ENCODE measurements at regions not wholly inside any gene's neighbourhood (a gene's known extent, or its start where the extent isn't known, plus 50 kb on each side); places are given as distances from the start of the nearest gene placed in this dataset.

DNA sequence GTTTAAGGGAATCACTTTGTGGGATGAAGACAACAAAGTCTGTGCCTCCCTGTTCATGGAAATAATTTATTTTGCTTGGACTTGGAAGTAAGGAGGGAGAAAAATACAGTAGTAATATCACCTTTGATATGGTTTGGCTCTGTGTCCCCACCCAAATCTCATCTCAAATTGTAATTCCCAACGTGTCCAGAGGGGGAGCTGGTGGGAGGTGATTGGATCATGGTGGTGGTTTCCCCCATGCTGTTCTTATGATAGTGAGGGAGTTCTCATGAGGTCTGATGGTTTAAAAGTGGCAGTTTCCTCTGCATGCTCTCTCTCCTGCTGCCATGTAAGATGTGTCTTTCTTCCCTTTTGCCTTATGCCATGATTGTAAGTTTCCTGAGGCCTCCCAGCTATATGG, 460.7 kb downstream of the NOVA1 start:
- no peak for DNase-seq (ENCODE audit: extremely low spot score)
- TF ChIP-seq, protein P1, sequence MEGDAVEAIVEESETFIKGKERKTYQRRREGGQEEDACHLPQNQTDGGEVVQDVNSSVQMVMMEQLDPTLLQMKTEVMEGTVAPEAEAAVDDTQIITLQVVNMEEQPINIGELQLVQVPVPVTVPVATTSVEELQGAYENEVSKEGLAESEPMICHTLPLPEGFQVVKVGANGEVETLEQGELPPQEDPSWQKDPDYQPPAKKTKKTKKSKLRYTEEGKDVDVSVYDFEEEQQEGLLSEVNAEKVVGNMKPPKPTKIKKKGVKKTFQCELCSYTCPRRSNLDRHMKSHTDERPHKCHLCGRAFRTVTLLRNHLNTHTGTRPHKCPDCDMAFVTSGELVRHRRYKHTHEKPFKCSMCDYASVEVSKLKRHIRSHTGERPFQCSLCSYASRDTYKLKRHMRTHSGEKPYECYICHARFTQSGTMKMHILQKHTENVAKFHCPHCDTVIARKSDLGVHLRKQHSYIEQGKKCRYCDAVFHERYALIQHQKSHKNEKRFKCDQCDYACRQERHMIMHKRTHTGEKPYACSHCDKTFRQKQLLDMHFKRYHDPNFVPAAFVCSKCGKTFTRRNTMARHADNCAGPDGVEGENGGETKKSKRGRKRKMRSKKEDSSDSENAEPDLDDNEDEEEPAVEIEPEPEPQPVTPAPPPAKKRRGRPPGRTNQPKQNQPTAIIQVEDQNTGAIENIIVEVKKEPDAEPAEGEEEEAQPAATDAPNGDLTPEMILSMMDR (IDR thresholded peaks at IDR 0.05; ENCODE audit: control extremely low read depth, extremely low read depth, low read depth, missing control alignments), result no peak
- CTCF ChIA-PET, result no interaction called here
- POLR2A ChIA-PET, result no interaction called here

DNA sequence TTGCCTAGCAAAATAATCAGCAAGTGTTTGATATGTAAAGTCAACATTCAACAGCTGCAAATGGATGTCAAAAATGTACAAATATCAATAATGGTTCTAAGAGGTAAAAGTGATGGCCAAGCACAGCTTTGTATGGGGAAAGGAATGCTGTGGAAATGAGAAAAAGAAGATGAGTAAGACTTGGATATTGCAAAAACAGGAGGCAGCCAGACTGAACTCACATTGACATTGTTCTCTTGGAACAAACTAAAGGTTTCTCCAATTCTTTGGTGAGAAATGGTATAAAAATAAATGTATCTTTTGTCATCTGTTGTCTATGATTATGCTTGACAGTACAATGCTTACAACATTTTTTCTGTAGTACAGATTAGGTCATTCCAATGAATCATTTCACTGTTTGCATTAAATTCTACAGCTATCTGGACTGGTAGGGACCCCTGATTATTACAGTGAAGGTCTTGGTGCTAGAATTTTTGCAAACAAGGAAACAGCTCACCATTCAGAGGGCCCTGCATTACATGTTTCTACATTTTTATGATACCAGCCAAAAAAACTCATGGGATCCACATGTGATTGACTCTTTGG, 465.7 kb downstream of the NOVA1 start:
- ChIA-PET POLR2A (no interaction called here), CTCF (no interaction called here)

DNA sequence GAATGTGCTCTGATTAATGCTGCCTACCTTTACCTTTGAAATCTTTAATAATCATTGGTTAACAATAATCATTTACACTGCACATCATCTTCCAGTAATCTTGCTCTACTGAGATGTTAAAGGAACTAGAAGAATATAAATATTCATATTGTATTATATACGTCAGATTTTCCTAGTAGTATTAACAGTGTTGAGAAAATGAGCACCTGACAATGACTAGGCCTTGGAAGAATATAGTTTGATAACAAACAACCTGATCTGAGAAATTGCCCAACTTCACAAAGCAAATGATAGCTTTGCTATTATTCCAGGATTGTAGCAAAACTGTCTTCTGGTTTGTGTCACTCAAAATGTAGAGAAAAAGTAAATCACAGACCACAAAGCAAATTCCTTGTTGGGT, 467.1 kb downstream of the NOVA1 start:
- TF ChIP-seq, protein P1 (IDR thresholded peaks at IDR 0.05; ENCODE audit: control extremely low read depth, extremely low read depth, low read depth, missing control alignments), result no peak

More for the DNA sequence above, 465.7 kb downstream of the NOVA1 start:
- TF ChIP-seq, protein P1 (IDR thresholded peaks at IDR 0.05; ENCODE audit: control extremely low read depth, extremely low read depth, low read depth, missing control alignments), result no peak
- no peak for DNase-seq (ENCODE audit: extremely low spot score)

DNA sequence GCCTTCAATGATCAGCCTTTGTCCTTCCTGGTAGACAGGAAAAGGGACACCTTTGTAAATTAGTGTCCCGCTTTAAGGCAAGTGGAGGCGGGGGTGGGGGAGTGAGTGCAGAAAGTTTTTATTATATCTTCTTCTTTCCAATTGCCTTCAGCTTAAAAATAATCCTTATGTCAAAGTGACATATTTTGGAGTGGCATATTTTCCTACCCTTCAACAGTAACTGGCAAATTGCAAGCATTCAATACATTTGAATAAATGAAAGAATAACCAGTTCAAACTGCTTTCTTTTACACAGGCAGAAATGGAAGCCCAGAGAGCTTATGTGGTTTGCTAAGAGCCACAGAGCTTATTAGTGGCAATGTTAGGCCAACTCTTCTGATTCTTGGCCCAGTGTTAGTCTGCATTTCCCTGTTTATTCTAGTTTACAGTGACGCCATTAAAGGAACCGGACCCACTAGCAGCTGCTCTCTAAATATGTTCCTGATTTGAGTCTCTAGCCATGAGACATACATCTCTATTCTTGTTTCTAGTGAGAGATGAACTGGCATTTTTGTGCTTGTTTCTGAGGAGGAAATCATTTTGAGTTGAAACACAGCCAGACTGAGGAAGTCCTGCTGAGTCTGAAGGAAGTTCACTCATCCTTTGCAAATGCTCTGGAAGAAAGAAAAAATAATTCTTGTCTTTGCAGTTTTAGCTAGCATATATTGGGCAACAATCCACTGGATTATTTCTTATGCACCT, 468.7 kb downstream of the NOVA1 start:
- ChIA-PET POLR2A (no interaction called here), CTCF (no interaction called here)
- TF ChIP-seq, protein P1 (IDR thresholded peaks at IDR 0.05; ENCODE audit: control extremely low read depth, extremely low read depth, low read depth, missing control alignments), result no peak
- DNase-seq (ENCODE audit: extremely low spot score), result no peak

More for the DNA sequence above, 467.1 kb downstream of the NOVA1 start:
- CTCF ChIA-PET, result no interaction called here
- POLR2A ChIA-PET, result no interaction called here
- no peak for DNase-seq (ENCODE audit: extremely low spot score)

DNA sequence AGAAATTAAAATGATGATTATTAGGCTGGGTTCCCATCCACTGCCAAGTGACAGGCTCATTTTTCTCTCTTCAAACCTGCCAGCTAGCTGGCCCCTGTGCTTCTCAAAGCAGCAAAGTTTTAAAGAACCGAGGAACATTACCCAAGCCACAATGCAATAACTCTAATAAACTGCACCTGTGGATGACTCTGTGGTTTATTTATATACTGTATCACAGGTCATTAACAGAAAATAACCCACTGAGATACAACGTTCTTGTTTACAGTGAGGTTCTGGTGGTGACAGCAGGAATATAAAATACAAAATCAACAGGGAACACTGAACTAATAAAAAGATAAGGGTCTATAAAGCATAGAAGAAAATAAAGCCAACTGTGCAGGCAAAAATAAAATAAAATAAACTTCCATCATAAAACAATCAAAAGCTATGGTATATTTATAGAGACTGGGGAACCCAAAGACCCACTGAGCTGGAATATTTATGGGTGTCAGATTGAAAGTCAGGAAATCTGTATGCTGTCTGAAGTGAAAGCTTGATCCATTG, 472.9 kb downstream of the NOVA1 start:
- no peak for DNase-seq (ENCODE audit: extremely low spot score)
- TF ChIP-seq, protein P1 (IDR thresholded peaks at IDR 0.05; ENCODE audit: control extremely low read depth, extremely low read depth, low read depth, missing control alignments), result no peak
- ChIA-PET POLR2A (no interaction called here), CTCF (interaction anchor here (0.6 kb wide), 1 partner anchor 12 kb away, joined by 3 read pairs; no protein-coding TSS in a partner anchor)

DNA sequence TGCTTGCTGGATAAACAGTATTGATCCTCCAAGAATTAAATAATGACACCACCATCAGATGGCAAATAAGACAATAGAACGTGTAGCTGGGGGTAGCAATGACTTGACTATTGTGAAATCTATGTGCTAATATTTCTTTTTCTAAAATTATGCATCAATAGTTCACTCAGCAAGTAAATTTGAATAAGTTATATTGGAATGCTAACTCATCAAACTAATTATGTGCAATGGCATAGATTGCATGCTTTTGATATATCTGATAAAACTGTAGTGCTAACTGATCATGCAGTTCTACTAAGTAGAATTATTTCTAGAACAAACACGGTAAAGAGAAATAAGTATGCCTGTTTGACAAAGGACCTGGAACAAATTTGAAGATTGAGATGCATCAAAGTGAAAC, 474.4 kb downstream of the NOVA1 start:
- CTCF ChIA-PET, result interaction anchor here (1.3 kb wide), 1 partner anchor 10 kb away, joined by 3 read pairs; no protein-coding TSS in a partner anchor
- POLR2A ChIA-PET, result no interaction called here

More for the DNA sequence above, 474.4 kb downstream of the NOVA1 start:
- TF ChIP-seq, protein P1 (IDR thresholded peaks at IDR 0.05; ENCODE audit: control extremely low read depth, extremely low read depth, low read depth, missing control alignments), result no peak
- DNase-seq (ENCODE audit: extremely low spot score), result no peak
